ENCODE measurements at regions not wholly inside any gene's neighbourhood (a gene's known extent, or its start where the extent isn't known, plus 50 kb on each side); places are given as distances from the start of the nearest gene placed in this dataset.

DNA sequence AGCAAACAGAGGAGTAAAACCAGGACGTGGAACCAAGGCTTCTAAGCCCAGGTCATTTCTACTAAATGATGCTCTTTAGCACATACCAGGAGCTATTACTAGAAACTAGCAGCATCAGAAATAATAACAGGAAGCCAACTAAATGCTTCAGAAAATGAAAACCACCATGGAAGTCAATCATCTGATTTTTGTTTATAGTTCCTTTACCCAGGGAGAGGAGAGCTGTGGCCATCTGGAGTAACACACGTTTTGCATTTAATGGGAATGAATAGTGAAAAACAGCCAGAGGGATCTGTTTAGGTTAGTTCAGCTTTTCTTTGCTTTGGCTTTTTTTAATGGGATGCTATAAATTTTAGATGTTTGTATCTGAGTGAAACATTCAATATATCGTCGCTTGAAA lies 250.7 kb upstream of the ARHGAP20 start:
- no peak overlapping the region for H3K4me3 ChIP-seq
- intact Hi-C loops (cut with DNase I; ENCODE audit: low total_unique reads) = no loop called here
- H3K4me1 ChIP-seq = no peaks in the 10 kb centered on the region
- DNase-seq = no peak
- no peaks in the 10 kb centered on the region for H3K9me3 ChIP-seq
- TF ChIP-seq, protein P1, sequence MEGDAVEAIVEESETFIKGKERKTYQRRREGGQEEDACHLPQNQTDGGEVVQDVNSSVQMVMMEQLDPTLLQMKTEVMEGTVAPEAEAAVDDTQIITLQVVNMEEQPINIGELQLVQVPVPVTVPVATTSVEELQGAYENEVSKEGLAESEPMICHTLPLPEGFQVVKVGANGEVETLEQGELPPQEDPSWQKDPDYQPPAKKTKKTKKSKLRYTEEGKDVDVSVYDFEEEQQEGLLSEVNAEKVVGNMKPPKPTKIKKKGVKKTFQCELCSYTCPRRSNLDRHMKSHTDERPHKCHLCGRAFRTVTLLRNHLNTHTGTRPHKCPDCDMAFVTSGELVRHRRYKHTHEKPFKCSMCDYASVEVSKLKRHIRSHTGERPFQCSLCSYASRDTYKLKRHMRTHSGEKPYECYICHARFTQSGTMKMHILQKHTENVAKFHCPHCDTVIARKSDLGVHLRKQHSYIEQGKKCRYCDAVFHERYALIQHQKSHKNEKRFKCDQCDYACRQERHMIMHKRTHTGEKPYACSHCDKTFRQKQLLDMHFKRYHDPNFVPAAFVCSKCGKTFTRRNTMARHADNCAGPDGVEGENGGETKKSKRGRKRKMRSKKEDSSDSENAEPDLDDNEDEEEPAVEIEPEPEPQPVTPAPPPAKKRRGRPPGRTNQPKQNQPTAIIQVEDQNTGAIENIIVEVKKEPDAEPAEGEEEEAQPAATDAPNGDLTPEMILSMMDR (IDR thresholded peaks at IDR 0.05 in 8 of 11, conservative IDR thresholded peaks at IDR 0.05 in 3 of 11) = no peak
- TF ChIP-seq POLR2A (IDR thresholded peaks at IDR 0.05) (no peak), POLR2AphosphoS5 (IDR thresholded peaks at IDR 0.05) (no peak)
- no peaks in the 10 kb centered on the region for H3K36me3 ChIP-seq
- no peak overlapping the region for H3K27ac ChIP-seq
- H3K27me3 ChIP-seq (replicated peaks in 1 of 7) = no peaks in the 10 kb centered on the region
- 66 to 80% (median 78%) methylated on average over 4 of the region's 4 CpGs for WGBS, 5 donors

DNA sequence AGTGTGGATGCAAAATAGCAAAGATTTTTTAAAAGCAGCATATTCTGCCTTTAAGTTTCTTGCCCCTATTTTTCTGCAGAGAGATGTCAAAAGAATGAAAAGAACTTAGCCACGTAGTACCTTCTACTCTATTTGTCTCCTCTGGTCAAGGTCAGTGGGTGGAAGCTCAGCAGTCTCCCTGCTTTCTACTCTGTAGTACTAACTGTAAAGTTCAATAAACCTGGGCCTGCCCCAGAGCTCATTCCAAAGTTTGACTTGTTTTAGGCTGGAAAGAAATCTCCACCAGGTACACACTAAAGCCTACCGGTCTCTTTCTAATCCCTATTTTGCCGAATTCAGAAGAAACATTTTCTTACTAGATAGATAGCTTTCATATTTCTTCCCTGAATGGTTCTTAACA lies 247.9 kb upstream of the ARHGAP20 start:
- Histone ChIP-seq H3K27me3 (replicated peaks in 1 of 7) (no peaks in the 10 kb centered on the region), H3K27ac (no peak overlapping the region), H3K9me3 (no peaks in the 10 kb centered on the region), H3K36me3 (no peaks in the 10 kb centered on the region), H3K4me1 (no peaks in the 10 kb centered on the region), H3K4me3 (no peak overlapping the region)
- WGBS, 5 donors = 82 to 95% (median 90%) methylated on average over 3 of the region's 3 CpGs
- intact Hi-C loops (cut with DNase I; ENCODE audit: low total_unique reads) = no loop called here
- no peak for DNase-seq
- TF ChIP-seq POLR2AphosphoS5 (IDR thresholded peaks at IDR 0.05) = no peak
- TF ChIP-seq, protein P1 (IDR thresholded peaks at IDR 0.05 in 8 of 11, conservative IDR thresholded peaks at IDR 0.05 in 3 of 11) = no peak
- no peak for TF ChIP-seq POLR2A (IDR thresholded peaks at IDR 0.05)

DNA sequence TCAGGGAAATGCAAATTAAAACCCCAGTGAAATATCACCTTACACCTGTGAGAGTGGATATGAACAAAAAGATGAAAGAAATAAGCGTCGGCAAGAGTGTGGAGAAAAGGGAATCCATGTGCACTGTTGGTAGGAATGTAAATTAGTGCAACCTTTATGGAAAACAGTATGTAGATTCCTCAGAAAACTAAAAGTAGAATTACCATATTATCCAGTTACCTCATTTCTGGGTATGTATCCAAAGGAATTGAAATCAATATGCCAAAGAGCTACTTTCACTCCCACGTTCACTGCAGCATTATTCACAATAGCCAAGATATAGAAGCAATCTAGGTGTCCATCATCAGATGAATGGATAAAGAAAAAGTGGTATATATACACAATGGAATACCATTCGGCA lies 246.0 kb upstream of the ARHGAP20 start:
- Histone ChIP-seq H3K27me3 (replicated peaks in 1 of 7) (no peaks in the 10 kb centered on the region), H3K27ac (no peak overlapping the region), H3K9me3 (no peaks in the 10 kb centered on the region), H3K36me3 (no peaks in the 10 kb centered on the region), H3K4me3 (no peak overlapping the region), H3K4me1 (no peaks in the 10 kb centered on the region)
- TF ChIP-seq POLR2A (IDR thresholded peaks at IDR 0.05) (no peak), POLR2AphosphoS5 (IDR thresholded peaks at IDR 0.05) (no peak)
- TF ChIP-seq, protein P1 (IDR thresholded peaks at IDR 0.05 in 8 of 11, conservative IDR thresholded peaks at IDR 0.05 in 3 of 11) = no peak
- no peak for DNase-seq
- WGBS, 5 donors = 91 to 96% (median 93%) methylated on average over 4 of the region's 4 CpGs
- intact Hi-C loops (cut with DNase I; ENCODE audit: low total_unique reads) = no loop called here

DNA sequence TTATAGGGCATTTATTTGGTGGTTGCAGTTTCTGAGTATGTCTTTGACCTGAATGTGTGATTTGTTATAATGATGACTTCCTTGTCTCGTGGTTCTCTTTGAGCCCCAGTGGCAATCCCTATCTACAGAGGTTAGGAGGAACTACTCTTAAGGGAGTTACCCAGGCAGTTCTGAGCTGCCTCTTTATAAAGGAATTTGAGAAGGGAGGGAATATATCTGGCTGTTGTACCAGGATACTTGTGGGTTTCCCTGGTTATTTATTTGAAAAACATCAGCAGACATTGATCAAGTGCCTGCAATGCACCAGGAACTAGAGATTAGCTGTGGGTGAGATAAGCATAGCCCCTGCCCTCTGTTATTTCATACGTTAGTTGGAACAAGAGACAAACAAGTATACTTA lies 243.5 kb upstream of the ARHGAP20 start:
- Histone ChIP-seq H3K36me3 (no peaks in the 10 kb centered on the region), H3K9me3 (no peaks in the 10 kb centered on the region), H3K4me1 (no peaks in the 10 kb centered on the region), H3K4me3 (no peak overlapping the region), H3K27me3 (replicated peaks in 1 of 7) (no peaks in the 10 kb centered on the region), H3K27ac (no peak overlapping the region)
- 56 to 72% (median 64%) methylated on average over 2 of the region's 2 CpGs for WGBS, 5 donors
- TF ChIP-seq, protein P1 (IDR thresholded peaks at IDR 0.05 in 8 of 11, conservative IDR thresholded peaks at IDR 0.05 in 3 of 11) = no peak
- no peak for TF ChIP-seq POLR2AphosphoS5 (IDR thresholded peaks at IDR 0.05)
- no peak for TF ChIP-seq POLR2A (IDR thresholded peaks at IDR 0.05)
- DNase-seq = no peak
- intact Hi-C loops (cut with DNase I; ENCODE audit: low total_unique reads) = no loop called here

Data from spleen (tissue), 11 donors.